HG03575 (cell line): ENCODE measurements at regions not wholly inside any gene's neighbourhood (a gene's known extent, or its start where the extent isn't known, plus 50 kb on each side); places are given as distances from the start of the nearest gene placed in this dataset.

Source experiments
- ATAC-seq: cut with Tn5 transposase; IDR thresholded peaks from one replicate; pipeline ENCODE4 v1.9.1; 2021; ENCODE audit not compliant: unreplicated experiment, insufficient number of reproducible peaks, low FRiP score; ENCODE audit errors: extremely low read depth

DNA sequence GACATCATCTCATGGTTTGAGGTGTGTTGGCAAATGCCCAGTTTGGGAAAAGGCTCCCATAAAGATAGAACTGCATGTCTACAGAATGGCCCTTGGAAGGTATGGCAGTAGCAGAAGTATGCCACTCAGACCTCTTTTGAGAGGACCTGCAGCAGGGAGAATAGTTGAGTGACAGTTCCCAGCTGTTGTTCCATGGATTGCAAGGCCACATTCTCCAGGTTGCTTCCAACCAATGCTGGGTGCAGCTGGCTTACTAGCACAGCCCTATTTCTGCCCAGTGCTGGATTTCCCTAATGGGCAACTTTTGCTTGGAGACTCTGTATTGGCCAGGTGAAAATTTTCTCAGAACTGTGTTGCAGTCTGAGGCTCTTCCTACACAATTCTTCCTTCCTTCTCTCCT, 266.2 kb downstream of the UTP18 start:
- ATAC-seq: no peak

DNA sequence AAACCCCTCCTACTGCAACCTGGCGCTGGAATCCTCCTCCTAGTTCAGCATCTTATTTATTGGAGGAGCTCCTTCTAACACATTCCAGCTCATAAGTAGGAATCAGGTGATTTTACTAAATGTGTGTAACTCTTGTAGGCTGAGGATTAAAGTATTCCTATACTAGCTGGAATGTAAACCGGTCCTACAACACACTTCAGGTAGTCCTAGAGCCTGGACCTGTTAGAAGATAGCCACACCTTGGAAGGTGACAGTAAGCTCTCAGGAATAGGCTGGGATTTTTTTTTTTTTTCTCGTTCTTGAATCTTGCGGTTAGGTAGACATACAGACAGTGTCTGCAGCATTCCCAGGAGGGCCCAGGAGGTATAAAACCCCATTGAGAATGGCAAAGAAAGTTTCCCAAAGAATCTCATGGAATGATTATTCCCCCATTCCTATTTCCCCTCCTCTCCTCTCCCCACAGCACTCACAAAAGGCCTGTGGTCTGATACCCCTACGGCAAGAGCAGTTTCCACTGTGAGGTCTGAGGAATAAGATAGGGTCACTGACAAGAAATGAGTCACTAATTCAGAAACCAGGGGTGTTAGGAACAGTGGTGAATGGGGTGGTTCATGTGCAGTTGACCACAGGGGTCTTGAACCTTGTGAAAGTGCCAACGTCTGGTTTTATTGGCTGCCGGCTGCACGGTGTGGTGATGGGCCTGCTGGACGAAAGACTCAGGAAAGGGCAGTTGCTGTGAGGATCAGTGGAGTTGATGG, 267.1 kb downstream of the UTP18 start:
- ATAC-seq: no peak

- no peak for ATAC-seq
These were observed 267.8 kb downstream of the UTP18 start for GRCh38 chr17:51528111-51528510.

DNA sequence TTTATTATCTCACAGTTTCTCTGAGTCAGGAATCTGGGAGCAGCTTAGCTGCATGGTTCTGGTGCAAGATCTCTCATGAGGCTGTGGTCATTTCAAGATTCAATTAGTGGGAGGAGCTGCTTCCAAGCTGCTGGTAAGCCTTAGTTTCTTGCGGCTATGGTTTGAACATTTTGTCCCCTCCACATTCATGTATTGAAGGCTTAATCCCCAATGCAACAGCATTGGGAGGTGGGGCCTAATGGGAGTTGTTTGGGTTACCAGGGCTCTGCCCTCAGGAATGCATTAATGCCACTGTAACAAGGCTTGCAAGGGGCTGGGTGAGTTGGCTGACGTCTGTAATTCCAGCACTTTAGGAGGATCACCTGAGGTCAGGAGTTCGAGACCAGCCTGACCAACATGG, 272.9 kb downstream of the UTP18 start:
- ATAC-seq: no peak

DNA sequence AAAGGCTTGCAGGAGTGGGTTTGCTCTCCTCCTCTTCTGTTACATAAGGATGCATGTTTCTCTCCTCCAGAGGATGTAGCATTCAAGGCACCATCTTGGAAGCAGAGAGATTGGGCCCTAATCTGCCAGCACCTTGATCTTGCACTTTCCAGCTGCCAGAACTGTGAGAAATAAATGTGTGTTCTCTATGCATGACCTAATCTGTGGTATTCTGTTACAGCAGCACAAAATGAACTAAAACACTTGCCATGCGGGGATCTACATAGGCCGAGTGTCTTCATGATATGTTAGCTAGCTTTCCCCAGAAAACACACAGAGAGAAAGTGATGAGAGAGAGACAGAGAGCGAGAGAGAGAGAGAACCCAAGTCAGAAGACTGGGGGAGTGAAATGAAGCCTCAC, 273.5 kb downstream of the UTP18 start:
- no peak for ATAC-seq

DNA sequence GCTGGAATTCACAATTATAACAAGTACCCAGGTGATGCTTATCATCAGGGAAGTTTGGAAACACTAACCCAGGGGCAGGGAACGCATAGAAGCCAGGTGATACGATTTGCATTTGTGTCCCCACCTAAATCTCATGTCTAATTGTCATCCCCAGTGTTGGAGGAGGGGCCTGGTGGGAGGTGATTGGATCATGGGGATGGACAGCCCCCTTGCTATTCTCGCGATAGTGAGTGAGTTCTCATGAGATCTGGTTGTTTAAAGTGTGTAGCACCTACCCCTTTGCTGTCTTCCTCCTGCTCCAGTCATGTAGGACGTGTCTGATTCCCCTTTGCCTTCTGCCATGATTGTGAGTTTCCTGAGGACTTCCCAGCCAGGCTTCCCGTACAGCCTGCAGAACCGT, 276.3 kb downstream of the UTP18 start:
- no peak for ATAC-seq

GRCh38 chr17:51537996-51538550, 277.7 kb downstream of the UTP18 start:
- no peak for ATAC-seq

- no peak for ATAC-seq
These were observed 279.8 kb downstream of the UTP18 start for GRCh38 chr17:51540151-51540550.

DNA sequence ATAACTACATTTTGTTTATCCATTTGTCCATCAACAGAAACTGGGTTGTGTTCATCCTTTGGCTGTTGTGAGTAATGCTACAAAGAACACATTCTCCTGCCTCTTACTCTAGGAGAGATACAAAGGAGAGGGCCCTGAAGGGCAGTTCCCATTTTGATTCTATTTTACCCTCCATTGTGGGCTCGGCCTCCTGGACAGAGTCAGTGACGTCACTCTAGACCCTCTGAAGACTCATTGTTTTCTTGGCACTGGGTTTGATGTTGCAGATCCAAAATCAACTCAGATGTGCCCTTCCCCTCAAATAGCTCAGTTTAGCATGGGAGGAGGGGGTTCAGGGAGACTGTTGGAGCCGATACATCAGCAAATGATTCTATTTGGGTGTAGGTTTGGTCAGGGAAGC, 280.9 kb downstream of the UTP18 start:
- ATAC-seq: no peak

DNA sequence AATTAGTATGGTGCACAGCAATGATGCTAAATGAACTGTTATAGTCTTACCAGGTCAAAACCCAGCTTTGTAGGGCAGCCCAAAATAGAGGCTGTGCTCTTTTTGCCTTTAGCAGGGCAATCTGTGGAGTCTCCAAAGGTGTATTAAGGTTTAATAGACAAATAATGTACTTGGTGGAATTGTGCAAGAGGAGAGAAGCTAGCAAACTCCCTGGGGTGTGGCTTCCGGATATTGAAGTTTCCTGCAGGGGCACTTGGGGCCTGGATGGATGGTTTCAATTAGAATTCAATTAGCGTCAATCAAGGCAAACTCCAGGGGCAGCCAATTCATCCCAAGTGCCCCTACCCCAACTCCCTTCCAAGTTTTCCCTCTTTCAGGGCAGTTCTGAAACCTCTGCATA, 285.8 kb downstream of the UTP18 start:
- no peak for ATAC-seq

DNA sequence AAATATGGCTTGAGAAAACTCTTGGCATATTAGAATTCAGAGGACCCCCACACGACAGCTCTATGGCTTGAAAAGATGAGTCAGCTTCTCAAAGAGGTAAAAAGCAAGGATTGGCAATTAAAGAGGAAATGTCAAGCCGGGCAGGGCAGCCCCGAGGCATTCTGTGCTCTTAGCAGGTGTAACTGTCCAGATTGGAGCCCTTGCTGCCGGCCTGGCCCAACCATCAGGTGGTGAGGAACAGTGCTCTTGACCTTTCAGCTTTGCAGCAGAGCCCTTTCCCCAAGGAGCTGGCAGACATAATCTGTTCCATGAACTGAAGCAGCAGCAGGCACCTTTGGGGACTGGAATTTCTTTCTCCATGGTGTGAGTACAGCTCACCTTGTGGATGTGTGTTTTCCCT, 287.8 kb downstream of the UTP18 start:
- ATAC-seq: no peak

GRCh38 chr17:51555153-51555552, 294.8 kb downstream of the UTP18 start:
- ATAC-seq: no peak

- ATAC-seq: no peak
These were observed 299.4 kb downstream of the UTP18 start for GRCh38 chr17:51559778-51560177.

DNA sequence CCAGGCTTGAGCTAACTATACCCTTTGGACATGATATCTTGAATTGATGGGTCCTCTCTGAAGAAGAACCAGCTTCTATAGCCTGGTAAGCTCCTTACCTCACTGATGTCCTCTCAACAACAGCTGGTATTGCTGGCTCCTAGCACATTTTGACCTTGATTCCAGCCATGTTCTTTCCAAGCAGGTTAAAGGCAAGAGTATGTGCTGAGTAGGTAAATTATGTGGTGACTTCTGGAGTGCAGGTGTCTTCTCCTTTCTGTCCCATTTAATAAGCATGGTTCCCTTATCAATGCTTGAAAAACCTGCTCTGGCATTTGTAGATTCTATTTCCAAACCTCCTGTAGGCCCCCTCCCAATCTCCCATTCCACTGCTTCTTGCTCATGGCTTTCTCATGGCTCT, 300.1 kb downstream of the UTP18 start:
- no peak for ATAC-seq

- ATAC-seq: no peak
These were observed 303.6 kb downstream of the UTP18 start for GRCh38 chr17:51563961-51564360.

DNA sequence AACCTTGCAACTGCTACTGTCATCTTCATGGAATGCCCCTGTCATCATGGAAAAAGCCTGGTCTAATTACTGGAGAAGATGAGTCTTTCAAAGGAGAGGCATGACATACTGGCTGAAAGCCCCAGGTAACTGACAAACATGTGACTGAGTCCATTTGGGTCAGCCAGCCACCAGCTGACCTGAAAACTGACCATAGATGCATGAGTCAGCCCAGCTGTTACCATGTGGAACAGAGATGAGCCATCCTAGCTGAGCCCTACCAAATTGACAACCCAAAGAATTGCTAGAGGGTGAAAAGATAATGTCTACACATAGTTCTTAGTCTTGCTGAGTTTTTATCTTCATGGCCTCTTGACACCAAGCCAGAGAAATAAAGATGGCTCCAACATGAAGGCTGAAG, 311.8 kb downstream of the UTP18 start:
- ATAC-seq: no peak
